ENCODE measurements at regions not wholly inside any gene's neighbourhood (a gene's known extent, or its start where the extent isn't known, plus 50 kb on each side); places are given as distances from the start of the nearest gene placed in this dataset.
A peak's percentile ranks its signal among the peaks of the same experiment; 100 is the strongest.

DNA sequence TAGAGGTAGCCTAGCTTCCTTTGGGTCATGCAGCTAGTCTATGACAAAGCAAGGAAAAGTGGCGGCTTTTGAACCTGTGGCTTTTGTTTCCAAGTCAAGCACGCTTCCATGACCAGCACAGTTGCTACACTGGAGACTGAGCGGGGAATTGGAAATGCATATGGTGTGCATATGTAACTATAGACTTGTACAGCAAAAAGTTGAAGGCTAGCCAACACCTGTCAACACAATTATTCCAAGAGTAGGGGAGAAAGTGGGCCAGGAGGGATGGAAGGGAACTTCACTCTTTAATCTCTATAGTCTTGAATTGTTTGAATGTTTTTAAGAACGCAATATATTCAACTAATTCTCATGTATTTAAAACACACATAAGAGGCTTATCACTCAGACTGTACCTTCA, 218.5 kb upstream of the CADM1 start:
- DNase-seq (ENCODE audit: low read depth): no peak

DNA sequence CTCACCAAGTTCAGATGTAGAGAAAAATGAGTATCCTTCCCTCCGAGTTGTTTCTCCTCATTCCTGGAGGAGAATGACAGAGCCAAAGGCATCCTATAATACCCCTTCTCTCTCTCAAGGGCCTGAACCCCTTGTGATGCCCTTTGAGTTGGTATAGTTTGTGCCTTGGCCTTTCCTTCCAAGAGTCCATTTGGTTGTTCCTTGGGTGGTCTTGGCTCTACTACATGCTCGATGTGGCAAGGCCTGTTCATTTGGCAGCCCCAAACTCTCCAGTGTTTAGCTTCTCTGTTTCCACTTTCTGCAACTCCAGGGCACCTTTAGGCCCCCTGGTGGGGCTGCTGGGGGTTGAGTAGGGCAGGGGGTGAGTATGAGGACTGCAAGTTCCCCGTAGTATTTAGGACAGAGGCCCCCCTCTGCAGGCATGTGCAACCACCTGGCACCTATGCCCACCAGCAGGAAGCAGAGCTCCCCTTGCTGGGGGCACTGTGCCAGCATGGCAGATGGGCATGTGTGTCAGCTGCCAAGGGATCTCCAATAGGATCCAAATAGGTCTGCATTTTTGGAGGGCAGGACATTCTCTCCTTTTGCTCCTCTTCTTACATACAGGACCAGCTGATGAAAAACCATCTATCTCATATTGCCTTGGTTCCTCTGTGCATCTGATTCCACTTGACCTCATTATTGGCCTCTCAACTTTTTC, 217.2 kb upstream of the CADM1 start:
- no peak for DNase-seq (ENCODE audit: low read depth)

DNA sequence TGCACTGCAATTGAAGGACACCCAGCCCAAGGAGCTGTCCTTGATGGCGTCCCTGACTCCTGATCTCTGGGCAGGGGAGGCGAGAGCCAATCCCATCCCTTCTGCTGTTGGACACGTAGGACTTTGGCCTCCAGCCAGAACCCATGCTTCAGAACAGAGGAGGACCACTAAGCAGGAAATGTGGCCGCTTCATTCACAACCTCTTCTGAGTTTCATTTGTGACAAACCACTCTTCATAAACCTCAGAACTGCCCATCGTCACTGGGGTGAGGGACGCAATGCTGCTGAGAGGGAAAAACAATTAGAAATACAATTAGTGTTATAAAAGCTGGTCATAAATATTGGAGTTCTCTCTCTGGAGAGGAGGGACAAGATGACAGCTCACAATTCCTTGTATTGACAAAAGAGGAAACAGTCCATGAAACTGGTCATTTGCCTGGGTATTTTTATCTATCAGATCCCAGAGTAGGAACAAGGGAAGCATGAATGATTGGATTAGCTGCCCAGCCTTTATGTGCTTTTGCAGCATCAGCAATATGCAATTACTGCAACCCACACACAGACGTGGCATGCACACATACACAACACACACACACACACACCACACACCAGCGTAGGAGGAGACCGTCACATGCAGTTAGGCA, 216.5 kb upstream of the CADM1 start:
- DNase-seq (ENCODE audit: low read depth): no peak

DNA sequence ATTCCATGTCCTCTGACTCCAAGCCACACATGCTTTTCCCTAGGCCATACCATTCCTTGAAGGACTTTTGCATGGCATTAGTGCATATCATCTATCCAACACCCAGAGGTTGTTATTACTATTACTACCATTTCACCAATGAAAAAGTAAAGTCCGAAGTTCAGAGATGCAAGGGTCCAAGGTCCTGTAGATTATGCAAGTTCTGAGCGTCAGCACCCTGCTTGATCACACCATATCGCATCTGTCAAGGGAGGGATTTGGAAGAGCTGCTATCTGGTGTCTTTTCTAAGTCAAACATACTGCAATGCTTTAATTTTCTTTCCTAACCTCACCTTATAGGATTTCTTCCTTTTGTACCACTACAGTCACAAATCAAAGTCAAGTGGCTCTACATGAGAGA, 214.7 kb upstream of the CADM1 start:
- DNase-seq (ENCODE audit: low read depth): no peak

DNA sequence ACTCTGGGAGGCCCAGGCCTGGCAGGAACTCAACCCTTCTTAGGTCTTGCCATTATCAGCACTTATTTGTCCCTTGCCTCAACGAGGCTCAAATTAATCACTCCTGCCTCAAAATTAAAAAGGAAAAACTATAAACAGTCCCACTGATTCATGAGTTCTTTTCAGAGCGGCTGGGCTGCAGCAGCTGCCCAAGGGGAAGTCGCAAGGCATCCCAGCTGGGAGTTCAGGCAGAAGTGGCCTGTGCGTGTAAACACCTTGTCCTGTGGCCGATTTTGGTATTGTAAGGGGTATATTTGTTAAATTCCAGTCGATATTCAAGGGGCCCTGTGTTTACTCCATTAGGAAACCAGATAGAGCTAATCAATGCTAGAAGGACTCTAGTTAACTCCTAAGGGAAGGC, 213.9 kb upstream of the CADM1 start:
- DNase-seq (ENCODE audit: low read depth): no peak

DNA sequence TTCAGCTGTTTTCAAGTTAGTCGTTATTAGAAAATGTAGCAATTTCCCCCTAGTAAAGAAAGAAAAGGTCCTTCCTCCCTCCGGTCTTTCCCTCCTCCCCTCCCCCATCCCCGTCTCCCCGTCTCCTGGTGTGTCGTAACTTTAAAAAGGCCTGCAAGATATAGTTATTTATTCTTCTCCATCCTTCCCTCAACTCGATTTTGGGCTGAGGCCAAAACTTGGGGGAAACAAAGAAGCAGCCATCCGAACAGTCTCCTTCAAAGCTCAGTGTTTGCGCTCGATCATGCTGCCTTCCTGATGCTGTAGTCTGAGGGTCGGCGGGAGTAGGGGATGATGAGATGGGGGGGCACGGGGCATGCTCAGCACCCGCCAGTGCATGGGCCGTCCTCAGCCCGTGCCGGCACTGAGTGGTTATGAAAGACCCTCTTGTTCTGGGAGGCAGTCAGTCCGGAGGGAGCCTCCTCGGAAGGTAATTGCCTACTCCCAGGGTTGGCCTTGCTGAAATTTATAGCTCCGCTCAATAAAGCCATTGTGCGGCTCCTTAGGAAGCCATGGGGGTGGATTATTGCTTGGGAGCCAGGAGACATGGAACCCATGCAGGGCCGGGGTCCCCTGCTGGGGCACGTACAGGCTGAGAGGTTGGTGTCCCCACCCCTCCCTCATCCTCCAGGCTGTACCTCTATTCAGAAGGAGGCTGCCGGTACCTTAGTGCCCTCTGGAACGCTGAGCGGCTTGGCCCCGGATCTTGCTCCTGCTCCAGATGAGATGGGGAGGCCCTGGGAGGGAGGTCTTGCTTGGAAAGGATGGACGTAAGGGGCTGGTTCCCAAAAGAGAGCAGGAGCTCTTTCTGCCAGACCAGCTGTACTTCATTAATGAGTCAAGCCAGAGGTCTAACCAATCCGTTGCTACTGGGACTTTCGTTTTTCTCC, 212.7 kb upstream of the CADM1 start:
- no peak for DNase-seq (ENCODE audit: low read depth)

DNA sequence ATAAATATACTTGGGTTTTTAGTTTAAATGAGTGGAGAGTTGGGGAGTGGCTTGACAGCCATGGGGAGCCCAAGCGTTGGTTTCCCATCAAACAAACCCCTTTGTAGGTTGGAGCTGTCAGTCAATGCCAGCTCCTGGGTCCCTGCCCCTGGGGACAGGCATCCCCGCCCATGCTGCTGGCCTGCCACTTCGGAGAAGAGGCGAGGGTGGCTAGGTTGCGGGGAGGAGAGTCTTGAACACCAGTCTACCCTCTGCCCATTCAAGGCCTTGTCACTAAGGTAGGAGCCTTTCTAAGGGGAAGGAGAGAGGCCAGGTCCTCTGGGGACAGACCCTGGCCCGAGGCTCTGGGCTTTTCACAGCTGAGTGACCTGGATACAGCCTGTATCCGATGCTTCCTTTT, 211.9 kb upstream of the CADM1 start:
- no peak for DNase-seq (ENCODE audit: low read depth)

DNA sequence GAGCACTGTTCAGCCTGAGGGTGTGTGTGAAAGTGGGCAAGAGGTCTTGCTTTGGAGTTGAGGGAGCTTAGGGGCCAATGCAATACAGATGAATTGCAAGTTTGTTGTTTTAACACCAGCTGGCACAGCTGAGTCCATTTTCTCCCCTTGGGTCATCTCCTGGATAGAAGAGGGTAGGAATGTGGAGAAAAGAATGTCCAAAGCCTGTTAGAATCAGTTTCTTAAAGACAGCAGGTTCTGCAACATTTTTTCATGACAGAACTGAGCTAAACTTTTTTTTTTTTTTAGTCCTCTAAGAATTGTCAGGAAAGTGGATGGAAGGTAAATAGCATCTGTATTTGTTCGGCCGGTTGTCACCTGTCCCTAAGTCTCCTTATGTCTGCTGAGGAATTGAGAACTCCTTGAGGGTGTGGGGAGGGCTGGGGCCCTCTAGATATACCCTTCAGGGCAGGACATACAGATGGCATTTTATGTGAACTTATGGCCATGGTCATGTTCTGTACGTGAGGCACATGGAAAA, 211.1 kb upstream of the CADM1 start:
- no peak for DNase-seq (ENCODE audit: low read depth)

DNA sequence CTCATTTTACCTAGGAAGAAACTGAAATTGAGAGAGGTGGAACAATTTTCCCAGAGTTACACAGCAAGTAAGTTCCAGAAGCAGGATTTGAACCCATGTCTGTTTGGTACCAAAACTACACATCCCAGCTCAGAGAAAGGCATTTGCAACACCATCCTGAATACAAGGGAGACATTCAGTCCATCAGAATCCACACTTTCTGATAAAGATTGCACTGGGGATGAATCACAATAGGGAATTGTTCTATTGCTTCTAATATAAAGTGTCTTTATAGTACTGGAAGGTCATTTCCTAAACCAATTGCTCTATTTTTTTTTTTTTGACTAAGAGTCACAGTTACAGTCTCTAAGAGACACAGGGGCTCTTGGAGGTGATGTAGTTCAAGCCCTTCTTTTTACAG, 208.1 kb upstream of the CADM1 start:
- DNase-seq (ENCODE audit: low read depth): no peak

DNA sequence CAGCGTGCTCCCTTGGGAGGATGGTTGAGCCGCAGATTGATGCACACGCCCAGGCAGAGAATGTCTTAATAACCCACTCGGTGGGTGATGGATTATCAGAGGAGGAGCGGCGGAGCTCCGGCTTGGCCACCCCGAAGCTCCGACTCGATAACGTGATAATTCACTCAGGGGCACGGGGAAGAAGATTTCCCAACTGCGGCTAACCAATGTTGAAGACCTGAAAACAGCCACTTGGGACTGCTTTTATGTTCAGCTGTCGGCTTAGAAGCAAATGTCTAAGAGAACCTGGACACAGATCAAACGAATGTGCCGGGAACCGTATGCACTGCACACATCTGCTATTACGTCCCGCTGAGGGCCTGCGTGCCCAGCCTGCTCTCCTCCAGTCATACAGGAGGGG, 206.8 kb upstream of the CADM1 start:
- DNase-seq (ENCODE audit: low read depth): no peak

DNA sequence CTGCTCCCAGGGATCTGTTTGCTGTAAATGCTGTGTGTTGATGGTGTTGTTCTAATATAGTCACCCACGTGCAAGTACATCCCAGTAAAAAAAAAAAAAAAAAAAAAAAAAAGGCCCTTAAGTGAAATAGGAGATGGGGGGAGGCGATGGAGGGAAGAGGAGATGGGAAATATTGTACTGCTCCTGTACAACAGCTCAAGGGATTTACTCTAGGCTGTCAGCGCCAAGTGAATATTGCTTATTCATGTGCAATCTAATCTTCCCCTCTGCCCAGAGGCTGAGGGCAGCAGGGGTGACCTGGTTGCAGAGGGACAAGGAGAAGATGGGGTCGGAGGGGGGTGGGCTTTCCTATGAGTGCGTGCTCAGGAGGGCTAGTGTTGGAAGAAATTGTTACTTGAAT, 206.2 kb upstream of the CADM1 start:
- no peak for DNase-seq (ENCODE audit: low read depth)

DNA sequence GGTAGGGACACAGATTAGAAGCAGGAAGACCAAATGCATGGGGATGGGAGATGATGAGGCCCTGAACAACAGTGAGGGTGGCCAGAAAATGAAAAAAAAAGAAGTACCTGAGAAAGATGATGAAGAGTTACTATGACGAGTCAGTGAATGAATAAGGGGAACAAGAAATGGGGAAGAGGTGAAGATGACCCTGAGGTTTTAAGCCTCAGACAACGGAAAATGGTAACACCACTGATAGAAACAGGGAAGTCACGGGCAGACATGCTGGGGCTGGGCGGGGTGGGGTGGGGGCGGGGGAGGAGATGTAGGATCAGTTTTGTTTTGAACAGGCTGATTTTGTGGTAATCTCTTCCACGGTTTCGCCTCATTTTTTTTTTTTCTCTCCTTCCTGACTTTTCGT, 205.1 kb upstream of the CADM1 start:
- no peak for DNase-seq (ENCODE audit: low read depth)

DNA sequence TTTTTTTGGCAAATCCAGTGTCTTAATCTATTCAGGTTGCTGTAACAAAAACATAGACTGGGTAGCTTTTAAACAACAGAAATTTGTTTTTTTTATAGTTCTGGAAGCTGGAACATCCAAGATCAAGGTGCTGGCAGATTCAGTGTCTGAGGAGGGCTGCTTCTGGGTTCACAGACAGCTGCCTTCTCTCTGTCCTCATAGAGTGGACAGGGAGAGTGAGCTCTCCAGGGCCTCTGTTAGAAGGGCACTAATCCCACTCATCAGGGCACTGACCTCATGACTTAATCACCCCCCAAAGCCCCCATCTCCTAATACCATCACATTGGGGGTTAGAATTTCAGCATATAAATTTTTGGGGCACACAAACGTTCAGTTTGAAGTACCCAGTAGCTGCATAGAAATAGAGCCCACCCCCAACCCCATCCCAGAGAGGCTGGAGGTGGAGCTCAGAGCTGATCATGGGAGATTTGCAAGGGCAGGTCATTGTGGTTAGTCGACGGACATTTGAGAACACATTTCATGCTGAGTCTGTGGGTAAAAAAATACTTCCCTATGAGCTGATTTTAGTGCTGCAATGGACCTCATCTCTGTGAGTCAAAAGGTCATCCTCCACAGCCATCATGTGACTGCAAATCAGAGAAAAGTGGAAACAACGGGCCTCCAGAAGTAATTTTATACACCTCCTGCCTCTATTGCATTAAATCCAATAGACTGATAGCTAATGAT, 203.1 kb upstream of the CADM1 start:
- DNase-seq (ENCODE audit: low read depth): peak; percentile 18

DNA sequence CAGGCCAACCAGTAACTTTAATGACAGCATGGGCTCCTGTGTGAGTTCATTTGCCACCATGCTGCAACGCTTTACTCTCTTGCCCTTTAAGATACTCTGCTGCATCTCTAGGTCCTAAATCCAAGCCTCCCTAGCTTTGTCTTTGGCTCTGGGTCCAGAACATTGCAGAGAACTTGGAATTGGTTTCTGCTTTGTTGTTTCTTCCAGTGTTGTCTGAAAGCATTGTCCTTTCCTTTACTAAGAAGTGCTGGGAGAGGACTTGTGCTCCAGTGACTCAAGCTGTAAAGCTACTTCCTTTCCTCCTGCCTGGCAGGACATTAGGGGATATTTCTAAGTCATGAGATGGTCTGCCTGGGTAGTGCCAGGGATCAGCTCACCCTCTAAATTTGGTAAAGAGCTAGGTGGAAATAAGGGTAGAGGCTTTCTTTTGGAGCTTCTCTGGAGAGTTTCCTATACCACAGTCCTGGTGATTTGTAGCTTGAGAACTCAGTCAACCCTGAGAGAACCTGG, 202.5 kb upstream of the CADM1 start:
- no peak for DNase-seq (ENCODE audit: low read depth)

DNA sequence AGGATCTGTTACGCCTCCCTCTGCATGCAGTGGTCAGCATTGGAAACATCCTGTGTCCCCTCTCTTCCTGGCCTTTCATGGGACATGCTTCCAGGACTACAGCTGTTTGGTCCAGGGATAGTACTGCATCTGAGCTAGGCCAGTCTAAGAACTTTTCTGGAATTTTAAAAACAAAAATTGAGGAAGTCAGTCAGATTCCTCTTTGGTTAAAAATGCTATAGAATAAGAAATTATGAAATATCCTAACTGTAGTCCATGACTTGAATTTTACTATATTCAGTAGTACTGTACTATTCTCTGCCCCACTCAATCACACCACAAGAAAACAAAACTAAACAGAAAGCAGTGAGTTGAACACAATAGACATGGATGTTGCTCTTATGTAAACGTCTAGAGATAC, 201.0 kb upstream of the CADM1 start:
- DNase-seq (ENCODE audit: low read depth): no peak

DNA sequence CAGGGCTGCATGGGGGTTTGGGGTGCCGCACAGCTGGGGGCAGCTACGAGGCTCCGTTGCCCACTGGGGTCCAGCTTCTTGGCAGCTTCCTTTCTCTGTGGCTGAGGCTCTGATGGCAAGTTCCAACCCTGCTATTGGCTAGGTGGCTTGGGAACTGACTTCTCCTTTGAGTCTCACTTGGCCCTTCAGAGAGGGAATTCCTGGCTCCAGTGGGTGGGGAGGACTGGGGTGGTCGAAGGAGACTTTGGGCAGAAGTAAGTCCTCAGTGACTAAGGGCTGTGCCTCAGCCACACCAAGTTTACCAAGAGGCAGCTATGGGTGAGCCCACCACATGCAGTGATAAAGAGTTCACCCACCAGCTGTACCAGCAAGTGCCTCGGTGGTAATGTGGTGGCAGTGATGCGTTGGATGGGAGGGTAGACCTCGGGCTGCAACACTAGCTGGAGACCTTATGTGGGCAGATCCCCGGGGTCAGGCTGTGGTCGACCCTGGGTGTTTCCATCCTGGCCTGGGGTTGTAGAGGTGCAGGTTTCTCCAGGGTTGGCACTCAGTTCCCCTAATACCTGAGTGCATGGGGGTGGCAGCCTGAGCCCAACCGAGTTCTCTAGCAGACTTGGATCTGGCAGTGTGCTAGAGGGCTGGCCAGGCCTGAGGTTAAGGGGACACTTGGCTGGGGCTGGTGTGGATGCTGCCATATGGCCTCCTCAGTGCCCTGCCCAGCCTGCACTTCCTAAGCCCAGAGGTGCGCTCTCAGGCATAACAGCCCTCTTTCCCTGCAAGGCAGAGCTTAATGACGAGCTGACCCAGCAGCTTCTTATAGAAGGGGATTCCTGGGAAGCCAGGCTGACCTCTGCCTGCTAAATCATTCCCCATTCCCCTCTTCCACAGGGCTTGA, 197.0 kb upstream of the CADM1 start:
- DNase-seq (ENCODE audit: low read depth): no peak

DNA sequence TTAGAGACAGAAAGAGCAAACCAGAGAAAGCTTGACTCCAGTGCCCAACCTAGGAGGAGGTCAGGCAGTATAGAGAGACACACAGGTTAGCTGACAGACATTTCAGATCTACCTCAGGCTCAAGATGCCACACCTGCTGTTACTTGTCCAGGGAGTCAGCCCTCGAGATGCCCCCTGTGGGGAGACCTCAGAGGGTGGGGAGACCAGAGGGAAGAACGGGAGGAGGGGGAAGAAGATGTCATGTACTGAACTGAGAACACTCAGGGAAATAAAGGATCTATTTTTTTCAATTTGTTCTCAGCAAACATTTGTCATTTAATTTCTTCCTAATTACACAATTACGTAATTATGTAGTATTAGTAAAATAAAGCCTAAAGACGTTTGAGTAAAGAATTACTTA, 196.3 kb upstream of the CADM1 start:
- no peak for DNase-seq (ENCODE audit: low read depth)

DNA sequence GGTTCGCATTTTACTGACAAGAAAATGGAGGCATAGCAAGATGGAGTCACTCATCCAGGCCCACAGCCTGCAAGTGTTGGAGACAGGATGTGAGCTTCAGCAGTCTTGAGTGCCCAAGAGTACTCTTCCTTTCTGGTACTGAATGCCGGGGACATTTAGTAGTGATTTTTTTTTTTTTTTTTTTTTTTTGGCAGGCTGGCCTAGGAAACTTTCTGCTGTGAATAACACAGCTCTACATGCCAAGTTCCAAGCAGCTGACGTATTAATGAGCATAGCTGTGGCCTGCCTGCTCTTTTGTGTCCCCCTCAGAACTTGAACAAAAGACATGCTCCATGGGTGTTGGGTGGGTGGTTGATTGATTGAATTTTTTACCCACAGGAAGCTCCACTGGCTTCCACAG, 195.5 kb upstream of the CADM1 start:
- peak; percentile 47 for DNase-seq (ENCODE audit: low read depth)

DNA sequence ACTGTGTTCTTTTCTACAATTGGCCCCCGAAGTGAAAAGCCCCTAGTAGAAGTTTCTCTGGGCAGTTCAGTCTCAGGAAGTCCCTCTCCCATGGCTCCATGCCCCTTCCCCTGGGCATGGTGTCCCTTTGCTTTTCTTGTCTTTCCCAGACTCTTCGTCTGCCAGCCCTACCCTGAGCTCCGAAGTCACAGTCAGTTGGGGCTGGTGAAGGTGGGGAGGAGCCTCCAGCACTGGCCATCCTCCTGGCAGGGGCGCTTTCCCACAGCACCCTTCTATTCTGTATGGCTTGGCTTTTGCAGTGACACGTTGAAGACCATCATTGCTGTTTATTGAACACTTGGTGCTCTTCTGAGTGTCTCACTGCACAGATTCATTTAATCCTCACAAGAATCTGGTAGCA, 195.1 kb upstream of the CADM1 start:
- no peak for DNase-seq (ENCODE audit: low read depth)

DNA sequence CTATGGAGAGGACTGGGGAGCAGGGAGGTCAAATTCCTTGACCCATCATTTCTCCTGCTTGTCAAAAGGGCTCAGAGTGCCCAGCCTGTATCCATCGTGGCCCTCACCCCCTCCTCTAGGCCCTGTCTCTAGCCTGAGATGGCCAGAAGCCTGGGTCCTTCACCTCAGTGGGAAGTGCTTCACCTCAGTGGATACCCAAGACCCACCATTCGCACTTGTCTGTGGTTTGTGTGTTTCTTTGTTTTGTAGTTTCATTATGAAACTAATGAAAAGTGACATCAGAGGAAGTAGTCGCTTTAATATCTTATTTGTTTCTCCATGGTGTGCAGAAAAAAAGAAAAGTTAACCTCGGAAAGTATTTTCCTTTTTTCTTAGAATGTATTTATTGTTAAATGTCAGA, 194.0 kb upstream of the CADM1 start:
- DNase-seq (ENCODE audit: low read depth): no peak

DNA sequence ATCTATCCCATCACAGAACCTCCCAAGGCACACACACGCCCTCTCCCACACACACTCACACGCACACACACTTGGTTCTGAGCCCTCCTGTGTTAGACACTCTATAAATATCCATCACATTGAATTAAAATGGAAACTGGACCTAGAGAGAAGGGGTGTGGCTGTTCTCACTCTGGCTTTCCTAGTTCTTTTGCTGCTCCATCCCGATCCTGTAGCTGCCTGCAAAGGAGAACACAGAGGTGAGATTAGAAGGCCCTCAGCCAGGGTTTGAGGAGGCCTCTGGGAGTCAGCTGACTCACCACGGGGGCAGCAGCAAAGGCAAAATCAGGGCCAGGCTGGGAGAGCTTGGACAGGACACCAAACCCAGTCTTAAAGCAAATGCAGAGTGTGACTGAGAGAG, 192.3 kb upstream of the CADM1 start:
- no peak for DNase-seq (ENCODE audit: low read depth)

Data from stromal cell of bone marrow (primary cell).